Nephron progenitor cell (in vitro differentiated cells): ENCODE measurements at regions not wholly inside any gene's neighbourhood (a gene's known extent, or its start where the extent isn't known, plus 50 kb on each side); places are given as distances from the start of the nearest gene placed in this dataset.
"Not testable (repeated sequence)": the region's sequence is repeated elsewhere in the genome, so short reads cannot be mapped to it uniquely, and the experiment has no call there.

Source experiments
- DNase-seq: peaks from one replicate; pipeline ENCODE4 v3.0.0; 2021
- H3K27ac Mint-ChIP-seq: 2 replicates; pipeline ENCODE4 v1.8.0; 2021; ENCODE audit warnings: mild to moderate bottlenecking, moderate library complexity, mixed read lengths
- H3K27me3 Mint-ChIP-seq: 2 replicates; pipeline ENCODE4 v1.8.0; 2021; ENCODE audit warnings: mild to moderate bottlenecking, low read depth, mixed read lengths; ENCODE audit not compliant: poor library complexity
- H3K36me3 Mint-ChIP-seq: 2 replicates; pipeline ENCODE4 v1.8.0; 2021; ENCODE audit warnings: low read depth, mixed read lengths
- H3K4me1 Mint-ChIP-seq: 2 replicates; pipeline ENCODE4 v1.8.0; 2021; ENCODE audit warnings: mixed read lengths
- H3K4me3 Mint-ChIP-seq: 2 replicates; pipeline ENCODE4 v1.8.0; 2021; ENCODE audit warnings: mild to moderate bottlenecking, moderate library complexity, mixed read lengths
- H3K9me3 Mint-ChIP-seq: 2 replicates; pipeline ENCODE4 v1.8.0; 2021; ENCODE audit warnings: mild to moderate bottlenecking, moderate library complexity, mixed read lengths
- CTCF ChIP-seq: fragments of 200-600 bp; sonication (generic); IDR thresholded peaks from 2 replicates; pipeline ENCODE4 v1.5.0; 2021; ENCODE audit warnings: antibody characterized with exemption

GRCh38 chr10:81724431-81724830 lies 150.6 kb upstream of the NRG3 start:
- no peak overlapping the region for H3K4me3 Mint-ChIP-seq
- no peak for DNase-seq
- TF ChIP-seq CTCF = no peak
- H3K36me3 Mint-ChIP-seq = peaks cover 7% of the 10 kb centered on the region
- peak overlapping the region; percentile 15 for H3K27ac Mint-ChIP-seq
- H3K9me3 Mint-ChIP-seq = peaks cover 22% of the 10 kb centered on the region
- H3K4me1 Mint-ChIP-seq = peaks cover 22% of the 10 kb centered on the region
- H3K27me3 Mint-ChIP-seq = no peaks in the 10 kb centered on the region

GRCh38 chr10:81725851-81726250 lies 149.1 kb upstream of the NRG3 start:
- H3K27me3 Mint-ChIP-seq = no peaks in the 10 kb centered on the region
- peaks cover 22% of the 10 kb centered on the region for H3K4me1 Mint-ChIP-seq
- DNase-seq = no peak
- no peak overlapping the region for H3K4me3 Mint-ChIP-seq
- peaks cover 7% of the 10 kb centered on the region for H3K36me3 Mint-ChIP-seq
- peaks cover 22% of the 10 kb centered on the region for H3K9me3 Mint-ChIP-seq
- H3K27ac Mint-ChIP-seq = peak overlapping the region; percentile 62
- TF ChIP-seq CTCF = no peak

GRCh38 chr10:81728692-81729091 lies 146.3 kb upstream of the NRG3 start:
- no peak for DNase-seq
- H3K27ac Mint-ChIP-seq = no peak overlapping the region
- no peaks in the 10 kb centered on the region for H3K27me3 Mint-ChIP-seq
- peaks cover 7% of the 10 kb centered on the region for H3K36me3 Mint-ChIP-seq
- no peak overlapping the region for H3K4me3 Mint-ChIP-seq
- peaks cover 22% of the 10 kb centered on the region for H3K9me3 Mint-ChIP-seq
- no peak for TF ChIP-seq CTCF
- peaks cover 22% of the 10 kb centered on the region for H3K4me1 Mint-ChIP-seq

- no peaks in the 10 kb centered on the region for H3K27me3 Mint-ChIP-seq
- H3K4me3 Mint-ChIP-seq = no peak overlapping the region
- H3K36me3 Mint-ChIP-seq = no peaks in the 10 kb centered on the region
- peaks cover 13% of the 10 kb centered on the region for H3K4me1 Mint-ChIP-seq
- no peak for DNase-seq
- no peak overlapping the region for H3K27ac Mint-ChIP-seq
- no peak for TF ChIP-seq CTCF
- peaks cover 10% of the 10 kb centered on the region for H3K9me3 Mint-ChIP-seq
Observed at GRCh38 chr10:81730891-81731290, 144.1 kb upstream of the NRG3 start.

GRCh38 chr10:81733542-81733941 lies 141.5 kb upstream of the NRG3 start:
- DNase-seq = no peak
- no peak overlapping the region for H3K4me3 Mint-ChIP-seq
- H3K4me1 Mint-ChIP-seq = no peaks in the 10 kb centered on the region
- H3K27ac Mint-ChIP-seq = no peak overlapping the region
- H3K27me3 Mint-ChIP-seq = no peaks in the 10 kb centered on the region
- no peaks in the 10 kb centered on the region for H3K36me3 Mint-ChIP-seq
- TF ChIP-seq CTCF = no peak
- H3K9me3 Mint-ChIP-seq = peaks cover 28% of the 10 kb centered on the region

GRCh38 chr10:81735167-81735566 lies 139.8 kb upstream of the NRG3 start:
- not testable (repeated sequence) for H3K4me3 Mint-ChIP-seq, DNase-seq, H3K27ac Mint-ChIP-seq, H3K4me1 Mint-ChIP-seq, H3K36me3 Mint-ChIP-seq, H3K27me3 Mint-ChIP-seq
- peaks cover 33% of the 10 kb centered on the region for H3K9me3 Mint-ChIP-seq
